Esophagus muscularis mucosa (tissue), 4 donors: ENCODE measurements at regions not wholly inside any gene's neighbourhood (a gene's known extent, or its start where the extent isn't known, plus 50 kb on each side); places are given as distances from the start of the nearest gene placed in this dataset.

ENCODE experiments used
- DNase-seq: peaks from one replicate; pipeline ENCODE4 v3.0.0-alpha.2; 2017; ENCODE audit errors: extremely low spot score
- H3K27ac ChIP-seq, 4 donors: fragments of 200-600 bp; sonication (generic); replicated peaks in 1 of 4; 1 replicate in 3 of 4; 2 replicates in 1 of 4; pipeline ENCODE4 v1.5.1; 2016 to 2019; ENCODE audit warnings: mild to moderate bottlenecking in 1 of 4
- H3K27me3 ChIP-seq, 4 donors: fragments of 200-600 bp; sonication (generic); one replicate each; pipeline versions ENCODE4 v1.5.1 to v1.6.0; 2016 to 2019
- H3K36me3 ChIP-seq, 4 donors: fragments of 200-600 bp; sonication (generic); one replicate each; pipeline ENCODE4 v1.5.1; 2016 to 2019
- H3K4me1 ChIP-seq, 4 donors: fragments of 200-600 bp; sonication (generic); one replicate each; pipeline ENCODE4 v1.5.1; 2016 to 2019
- H3K4me3 ChIP-seq, 4 donors: fragments of 200-600 bp; sonication (generic); 1 replicate in 2 of 4; 2 replicates in 2 of 4; pipeline ENCODE4 v1.5.1; 2016 to 2019; ENCODE audit warnings: mild to moderate bottlenecking in 4 of 4, moderate library complexity in 1 of 4
- H3K9me3 ChIP-seq, 4 donors: fragments of 200-600 bp; sonication (generic); 1 replicate in 3 of 4; 2 replicates in 1 of 4; pipeline ENCODE4 v1.5.1; 2016 to 2019
- EP300 ChIP-seq: sonication (generic); formaldehyde crosslinking; IDR thresholded peaks from one replicate; pipeline ENCODE4 v1.6.1; 2017; ENCODE audit warnings: antibody characterized with exemption
- POLR2A ChIP-seq: fragments of 450-650 bp; IDR thresholded peaks from one replicate; pipeline ENCODE4 v1.6.1; 2017; ENCODE audit warnings: antibody characterized with exemption, moderate library complexity, mild to moderate bottlenecking, low read depth
- POLR2AphosphoS5 ChIP-seq, 2 donors: sonication (generic); formaldehyde crosslinking; IDR thresholded peaks; one replicate each; pipeline ENCODE4 v1.6.1; 2017; ENCODE audit warnings: antibody characterized with exemption in 2 of 2
- WGBS: methylation state at CpG from one replicate; pipeline ENCODE4 v1.1.5; 2018; 5-methylcytosine and 5-hydroxymethylcytosine counted together
- intact Hi-C: fragments of 100-400 bp; cut with DNase I; formaldehyde crosslinking; loops from one replicate; pipeline ENCODE4 v1.15.1; 2023
- TF ChIP-seq, protein P1 (sequence below), 3 experiments: fragments of 200-600 bp in 2 of 3; fragments of 450-650 bp in 1 of 3; sonication (generic) in 2 of 3; IDR thresholded peaks; one replicate each; pipeline ENCODE4 v1.5.1; 2017 to 2019; ENCODE audit warnings: antibody characterized with exemption in 3 of 3, mild to moderate bottlenecking in 2 of 3, moderate library complexity in 1 of 3

DNA sequence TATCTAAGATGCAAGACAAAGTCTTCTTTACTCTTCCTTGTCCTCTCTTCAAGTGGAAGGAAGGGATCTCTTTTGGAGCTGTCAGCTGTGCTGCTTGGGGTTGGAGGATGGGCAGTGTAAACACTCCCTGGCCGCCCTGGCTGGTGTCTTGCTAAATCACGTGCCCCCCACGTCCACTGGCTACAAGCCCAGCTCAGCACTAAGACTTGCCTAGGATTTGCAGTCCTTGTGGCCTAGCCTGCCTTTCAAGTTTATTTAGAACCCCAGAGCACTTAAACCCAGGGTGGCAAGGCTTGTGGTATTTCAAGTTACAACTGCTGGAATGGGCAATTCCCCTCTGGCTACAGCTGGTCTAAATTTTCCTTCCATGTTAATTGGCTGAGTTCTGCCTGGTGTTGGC, 272.4 kb upstream of the MYO3A start:
- DNase-seq: no peak
- H3K36me3 ChIP-seq: no peaks in the 10 kb centered on the region
- TF ChIP-seq, protein P1, sequence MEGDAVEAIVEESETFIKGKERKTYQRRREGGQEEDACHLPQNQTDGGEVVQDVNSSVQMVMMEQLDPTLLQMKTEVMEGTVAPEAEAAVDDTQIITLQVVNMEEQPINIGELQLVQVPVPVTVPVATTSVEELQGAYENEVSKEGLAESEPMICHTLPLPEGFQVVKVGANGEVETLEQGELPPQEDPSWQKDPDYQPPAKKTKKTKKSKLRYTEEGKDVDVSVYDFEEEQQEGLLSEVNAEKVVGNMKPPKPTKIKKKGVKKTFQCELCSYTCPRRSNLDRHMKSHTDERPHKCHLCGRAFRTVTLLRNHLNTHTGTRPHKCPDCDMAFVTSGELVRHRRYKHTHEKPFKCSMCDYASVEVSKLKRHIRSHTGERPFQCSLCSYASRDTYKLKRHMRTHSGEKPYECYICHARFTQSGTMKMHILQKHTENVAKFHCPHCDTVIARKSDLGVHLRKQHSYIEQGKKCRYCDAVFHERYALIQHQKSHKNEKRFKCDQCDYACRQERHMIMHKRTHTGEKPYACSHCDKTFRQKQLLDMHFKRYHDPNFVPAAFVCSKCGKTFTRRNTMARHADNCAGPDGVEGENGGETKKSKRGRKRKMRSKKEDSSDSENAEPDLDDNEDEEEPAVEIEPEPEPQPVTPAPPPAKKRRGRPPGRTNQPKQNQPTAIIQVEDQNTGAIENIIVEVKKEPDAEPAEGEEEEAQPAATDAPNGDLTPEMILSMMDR (IDR thresholded peaks at IDR 0.05): no peak
- TF ChIP-seq POLR2A (no peak), EP300 (no peak), POLR2AphosphoS5 (IDR thresholded peaks at IDR 0.05) (no peak)
- peaks cover 0 to 5% (median 2%) of the 10 kb centered on the region in 4 donors for H3K9me3 ChIP-seq
- no peaks in the 10 kb centered on the region for H3K27me3 ChIP-seq
- intact Hi-C loops: no loop called here
- WGBS: 40% methylated on average over 1 of the region's 3 CpGs
- H3K27ac ChIP-seq: no peak overlapping the region
- H3K4me1 ChIP-seq: no peaks in the 10 kb centered on the region
- H3K4me3 ChIP-seq: no peak overlapping the region

DNA sequence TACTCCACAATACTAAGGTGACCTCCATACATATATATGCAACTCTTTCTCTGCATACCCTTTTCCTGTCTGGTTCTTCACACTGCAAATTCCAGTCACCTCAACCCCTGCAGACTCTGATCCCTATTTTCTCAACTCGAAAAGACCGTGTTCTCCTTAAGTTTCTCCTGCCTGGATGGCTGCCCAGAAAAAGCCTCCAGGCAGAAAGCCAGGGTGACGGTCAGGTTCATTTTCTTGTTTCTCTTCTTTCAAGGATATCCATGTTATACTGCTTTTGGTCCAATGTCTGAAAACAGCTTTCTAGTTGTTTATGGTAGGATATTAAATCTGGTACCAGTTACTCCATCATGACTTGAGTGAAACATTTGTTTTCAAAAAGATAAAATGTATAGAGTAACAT, 267.8 kb upstream of the MYO3A start:
- intact Hi-C loops: no loop called here
- DNase-seq: no peak
- no peak overlapping the region for H3K27ac ChIP-seq

DNA sequence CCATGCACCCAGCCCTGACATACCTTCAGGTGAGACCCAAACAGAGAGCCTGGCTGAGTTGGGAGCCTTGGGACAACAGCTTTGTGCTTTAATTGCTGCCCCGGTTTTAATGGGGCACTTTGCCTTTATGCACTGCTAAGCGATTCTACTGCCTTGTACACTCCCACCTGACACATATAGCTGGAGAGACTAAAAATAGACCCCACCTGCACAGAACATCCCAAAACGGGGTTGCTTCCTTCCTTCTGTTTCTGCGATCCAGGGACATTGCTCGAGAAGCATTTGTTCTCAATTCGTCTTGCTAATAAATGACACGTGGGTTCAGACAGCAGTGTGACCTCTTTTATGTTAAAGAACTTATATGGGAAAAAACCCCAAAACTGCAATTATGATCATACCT, 258.8 kb upstream of the MYO3A start:
- 80% methylated on average over 7 of the region's 7 CpGs for WGBS
- H3K4me1 ChIP-seq: no peaks in the 10 kb centered on the region
- H3K9me3 ChIP-seq: no peaks in the 10 kb centered on the region
- no peaks in the 10 kb centered on the region for H3K36me3 ChIP-seq
- H3K4me3 ChIP-seq: no peak overlapping the region
- intact Hi-C loops: no loop called here
- H3K27ac ChIP-seq: no peak overlapping the region
- H3K27me3 ChIP-seq: peaks cover 0 to 3% (median 0%) of the 10 kb centered on the region in 4 donors
- no peak for TF ChIP-seq POLR2A
- no peak for TF ChIP-seq EP300
- no peak for DNase-seq

More for the DNA sequence above, 267.8 kb upstream of the MYO3A start:
- no peak for TF ChIP-seq POLR2AphosphoS5 (IDR thresholded peaks at IDR 0.05)
- TF ChIP-seq, protein P1 (IDR thresholded peaks at IDR 0.05): no peak
- no peak for TF ChIP-seq POLR2A
- no peak for TF ChIP-seq EP300
- Histone ChIP-seq H3K4me3 (no peak overlapping the region), H3K36me3 (no peaks in the 10 kb centered on the region), H3K4me1 (no peaks in the 10 kb centered on the region), H3K9me3 (peaks cover 0 to 5% (median 0%) of the 10 kb centered on the region in 4 donors), H3K27me3 (no peaks in the 10 kb centered on the region)
- 50% methylated on average over 3 of the region's 3 CpGs for WGBS

DNA sequence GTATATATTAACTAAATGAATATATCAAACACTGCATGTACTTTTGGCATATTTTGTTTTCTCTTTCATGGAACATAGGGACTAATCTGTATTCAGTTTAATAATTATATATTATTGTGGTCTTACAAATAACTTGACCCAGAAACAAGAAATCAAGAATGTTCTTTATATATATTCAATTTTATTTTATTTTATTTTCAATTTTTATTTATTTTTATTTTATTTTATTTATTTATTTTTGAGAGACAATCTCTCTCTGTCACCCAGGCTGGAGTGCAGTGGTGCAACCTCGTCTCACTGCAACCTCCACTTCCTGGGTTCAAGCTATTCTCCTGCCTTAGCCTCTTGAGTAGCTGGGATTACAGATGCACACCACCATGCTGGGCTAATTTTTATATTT, 258.4 kb upstream of the MYO3A start:
- Histone ChIP-seq H3K9me3 (no peaks in the 10 kb centered on the region), H3K4me3 (no peak overlapping the region), H3K27me3 (peaks cover 0 to 3% (median 0%) of the 10 kb centered on the region in 4 donors), H3K4me1 (no peaks in the 10 kb centered on the region), H3K36me3 (no peaks in the 10 kb centered on the region), H3K27ac (no peak overlapping the region)
- WGBS: 68% methylated on average over 1 of the region's 1 CpG
- no peak for TF ChIP-seq EP300
- TF ChIP-seq POLR2AphosphoS5 (IDR thresholded peaks at IDR 0.05): no peak
- TF ChIP-seq, protein P1 (IDR thresholded peaks at IDR 0.05): no peak
- TF ChIP-seq POLR2A: no peak
- DNase-seq: no peak
- intact Hi-C loops: no loop called here

DNA sequence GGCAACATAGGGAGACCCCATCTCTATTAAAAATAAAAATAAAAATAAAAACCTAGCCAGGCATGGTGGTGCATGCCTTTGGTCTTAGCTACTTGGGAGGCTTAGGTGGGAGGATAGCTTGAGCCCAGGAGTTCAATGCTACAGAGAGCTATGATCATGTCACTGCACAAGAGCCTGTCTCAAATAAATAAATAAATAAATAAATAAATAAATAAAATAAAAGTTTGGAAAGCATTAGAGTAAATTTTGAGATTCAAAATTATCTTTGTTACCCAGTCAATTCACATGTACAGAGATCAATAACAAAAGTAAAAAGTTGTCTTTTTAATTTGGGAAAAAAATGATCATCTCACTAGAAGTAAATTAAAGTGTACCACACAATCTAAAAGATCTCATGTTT, 255.8 kb upstream of the MYO3A start:
- Histone ChIP-seq H3K4me1 (peaks cover 4 to 8% (median 5%) of the 10 kb centered on the region in 4 donors), H3K9me3 (no peaks in the 10 kb centered on the region), H3K4me3 (no peak overlapping the region), H3K27ac (no peak overlapping the region), H3K27me3 (peaks cover 0 to 3% (median 0%) of the 10 kb centered on the region in 4 donors), H3K36me3 (no peaks in the 10 kb centered on the region)
- TF ChIP-seq EP300 (no peak), POLR2A (no peak), POLR2AphosphoS5 (IDR thresholded peaks at IDR 0.05) (no peak)
- TF ChIP-seq, protein P1 (IDR thresholded peaks at IDR 0.05): no peak
- DNase-seq: no peak
- intact Hi-C loops: no loop called here
